Keratinocyte (primary cell): ENCODE measurements at regions not wholly inside any gene's neighbourhood (a gene's known extent, or its start where the extent isn't known, plus 50 kb on each side); places are given as distances from the start of the nearest gene placed in this dataset.

ENCODE experiments used
- EZH2 ChIP-seq: IDR thresholded peaks from one replicate; pipeline ENCODE4 v1.6.1; 2012; ENCODE audit warnings: inconsistent platforms, mild to moderate bottlenecking, low read length, moderate library complexity
- TF ChIP-seq, protein P1 (sequence below), 3 experiments: IDR thresholded peaks in 1 of 3; conservative IDR thresholded peaks in 1 of 3; optimal IDR thresholded peaks in 1 of 3; 2 replicates in 2 of 3; 3 replicates in 1 of 3; pipeline versions ENCODE3 to v1.5.1; 2011; ENCODE audit warnings: low read length in 3 of 3, mild to moderate bottlenecking in 3 of 3, moderate library complexity in 2 of 3, control low read depth in 1 of 3, inconsistent platforms in 1 of 3; ENCODE audit not compliant: insufficient read depth in 2 of 3; ENCODE audit errors: extremely low read depth in 1 of 3

- TF ChIP-seq, protein P1, sequence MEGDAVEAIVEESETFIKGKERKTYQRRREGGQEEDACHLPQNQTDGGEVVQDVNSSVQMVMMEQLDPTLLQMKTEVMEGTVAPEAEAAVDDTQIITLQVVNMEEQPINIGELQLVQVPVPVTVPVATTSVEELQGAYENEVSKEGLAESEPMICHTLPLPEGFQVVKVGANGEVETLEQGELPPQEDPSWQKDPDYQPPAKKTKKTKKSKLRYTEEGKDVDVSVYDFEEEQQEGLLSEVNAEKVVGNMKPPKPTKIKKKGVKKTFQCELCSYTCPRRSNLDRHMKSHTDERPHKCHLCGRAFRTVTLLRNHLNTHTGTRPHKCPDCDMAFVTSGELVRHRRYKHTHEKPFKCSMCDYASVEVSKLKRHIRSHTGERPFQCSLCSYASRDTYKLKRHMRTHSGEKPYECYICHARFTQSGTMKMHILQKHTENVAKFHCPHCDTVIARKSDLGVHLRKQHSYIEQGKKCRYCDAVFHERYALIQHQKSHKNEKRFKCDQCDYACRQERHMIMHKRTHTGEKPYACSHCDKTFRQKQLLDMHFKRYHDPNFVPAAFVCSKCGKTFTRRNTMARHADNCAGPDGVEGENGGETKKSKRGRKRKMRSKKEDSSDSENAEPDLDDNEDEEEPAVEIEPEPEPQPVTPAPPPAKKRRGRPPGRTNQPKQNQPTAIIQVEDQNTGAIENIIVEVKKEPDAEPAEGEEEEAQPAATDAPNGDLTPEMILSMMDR (optimal IDR thresholded peaks at IDR 0.05 in 1 of 3, IDR thresholded peaks at IDR 0.05 in 1 of 3, conservative IDR thresholded peaks at IDR 0.05 in 1 of 3; ENCODE audit: extremely low read depth in 1 of 3, insufficient read depth in 2 of 3, low read length in 3 of 3), result no peak
- TF ChIP-seq EZH2, result no peak
These were observed 306.5 kb upstream of the GULP1 start for GRCh38 chr2:187985195-187985594.
